GM19438 (cell line): ENCODE measurements at regions not wholly inside any gene's neighbourhood (a gene's known extent, or its start where the extent isn't known, plus 50 kb on each side); places are given as distances from the start of the nearest gene placed in this dataset.

Experiments used
- ATAC-seq: cut with Tn5 transposase; IDR thresholded peaks from one replicate; pipeline ENCODE4 v1.9.1; 2021; ENCODE audit warnings: low read depth; ENCODE audit not compliant: unreplicated experiment

GRCh38 chr5:2143646-2144353 is 261.1 kb upstream of the IRX4 start:
- ATAC-seq: no peak

DNA sequence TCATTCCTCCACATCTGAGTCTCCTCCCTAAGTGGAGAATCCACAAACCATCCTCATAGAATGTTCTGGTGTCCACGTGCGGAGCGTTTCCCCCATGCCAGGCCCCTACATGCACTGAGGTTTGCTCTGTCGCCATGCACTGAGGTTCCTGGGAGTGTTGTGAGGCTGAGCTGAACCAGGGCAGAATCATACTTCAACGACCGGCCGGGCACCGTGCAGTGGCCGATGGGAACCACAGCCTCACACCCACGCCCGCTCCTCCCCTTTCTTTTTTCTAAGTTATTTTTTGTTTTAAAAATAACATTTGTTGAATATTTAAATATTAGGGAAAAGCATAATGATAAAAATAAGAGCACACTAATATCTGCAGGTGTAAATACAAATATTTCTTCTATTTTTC is 260.4 kb upstream of the IRX4 start:
- ATAC-seq: no peak

DNA sequence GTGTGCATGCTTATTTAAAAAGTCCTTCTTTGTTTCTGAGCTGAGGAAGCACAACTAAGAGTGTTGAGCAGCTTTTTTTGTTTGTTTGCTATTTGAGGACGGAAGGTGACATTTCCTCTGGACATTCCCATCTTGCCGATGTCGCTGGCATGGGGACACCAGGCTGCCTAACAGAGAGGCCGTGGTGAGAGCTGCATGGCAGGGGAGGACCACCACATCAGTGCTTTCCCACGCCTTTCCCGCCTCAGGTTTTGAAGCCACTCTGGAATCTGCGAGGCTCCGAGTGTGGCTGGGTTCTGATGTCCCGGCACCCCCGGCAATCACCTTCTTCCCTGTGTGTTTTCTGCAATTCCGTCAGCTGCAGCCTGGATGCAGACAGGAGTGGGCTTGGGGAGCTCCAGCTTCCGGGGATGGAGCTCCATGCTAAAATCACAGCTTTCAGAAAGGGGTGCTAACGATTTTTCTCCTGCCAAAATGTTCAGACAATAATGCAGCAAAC is 259.8 kb upstream of the IRX4 start:
- ATAC-seq: no peak

- no peak for ATAC-seq
Measured at GRCh38 chr5:2141254-2142000, 258.7 kb upstream of the IRX4 start.

- ATAC-seq: no peak
Measured at GRCh38 chr5:2140501-2141175, 257.9 kb upstream of the IRX4 start.

DNA sequence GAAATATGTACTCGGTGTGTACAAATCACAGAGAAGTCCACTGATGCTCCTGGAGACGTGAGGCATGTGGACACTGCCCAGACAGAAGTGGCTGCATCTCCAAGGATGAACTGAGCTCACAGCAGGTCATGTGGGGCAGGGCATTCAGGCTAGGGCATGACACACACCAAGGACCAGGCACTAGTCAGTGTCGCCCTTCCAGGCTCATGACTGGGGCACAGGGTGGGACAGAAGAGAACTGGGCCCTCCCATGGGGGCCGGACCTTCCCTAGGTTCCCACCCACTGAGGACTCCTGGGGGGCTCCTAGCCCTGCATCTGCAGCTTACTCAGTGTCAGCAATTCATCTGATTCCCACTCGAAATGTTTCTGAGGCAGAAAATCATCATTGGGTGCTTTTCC is 256.8 kb upstream of the IRX4 start:
- no peak for ATAC-seq

DNA sequence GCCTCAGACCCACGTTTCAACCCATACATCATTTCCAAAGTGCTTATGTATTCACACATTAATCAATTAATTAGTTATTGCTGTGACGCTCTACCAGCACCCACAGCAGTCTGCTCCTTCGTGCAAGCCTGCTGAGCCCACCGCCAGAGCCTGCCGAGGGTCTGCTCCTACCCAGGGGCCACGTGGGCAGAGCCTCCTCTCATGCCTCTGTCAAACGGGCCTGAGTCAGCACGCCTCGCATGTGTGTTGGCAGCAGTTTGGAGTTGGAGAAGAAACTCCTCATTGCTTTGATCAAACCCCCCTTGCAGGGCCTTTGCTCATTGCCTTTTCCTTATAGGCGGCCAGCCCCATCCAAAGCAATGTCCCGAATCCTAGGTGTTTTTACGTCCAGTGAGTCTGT is 256.2 kb upstream of the IRX4 start:
- no peak for ATAC-seq

- no peak for ATAC-seq
Measured at GRCh38 chr5:2137444-2138050, 254.8 kb upstream of the IRX4 start.

DNA sequence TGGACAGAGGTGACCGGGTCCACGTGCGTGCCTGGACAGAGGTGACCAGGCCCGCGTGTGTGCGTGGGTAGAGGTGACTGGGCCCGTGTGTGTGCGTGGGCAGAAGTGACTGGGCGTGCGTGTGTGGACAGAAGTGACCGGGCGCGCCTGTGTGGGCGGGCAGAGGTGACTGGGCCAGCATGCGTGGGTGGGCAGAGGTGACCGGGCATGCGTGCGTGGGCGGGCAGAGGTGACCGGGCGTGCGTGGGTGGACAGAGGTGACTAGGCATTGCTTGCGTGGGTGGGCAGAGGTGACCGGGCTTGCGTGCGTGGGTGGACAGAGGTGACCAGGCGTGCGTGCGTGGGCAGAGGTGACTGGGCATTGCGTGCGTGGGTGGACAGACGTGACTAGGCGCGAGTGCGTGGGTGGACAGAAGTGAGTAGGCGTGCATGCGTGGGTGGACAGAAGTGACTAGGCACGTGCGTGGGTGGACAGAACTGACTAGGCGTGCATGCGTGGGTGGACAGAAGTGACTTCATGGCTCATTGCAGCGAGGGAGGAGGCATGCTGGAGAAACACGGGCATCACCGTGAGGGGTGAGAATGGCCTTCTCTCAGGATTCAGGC is 254.1 kb upstream of the IRX4 start:
- ATAC-seq: no peak

GRCh38 chr5:2135833-2136232 is 253.1 kb upstream of the IRX4 start:
- no peak for ATAC-seq

DNA sequence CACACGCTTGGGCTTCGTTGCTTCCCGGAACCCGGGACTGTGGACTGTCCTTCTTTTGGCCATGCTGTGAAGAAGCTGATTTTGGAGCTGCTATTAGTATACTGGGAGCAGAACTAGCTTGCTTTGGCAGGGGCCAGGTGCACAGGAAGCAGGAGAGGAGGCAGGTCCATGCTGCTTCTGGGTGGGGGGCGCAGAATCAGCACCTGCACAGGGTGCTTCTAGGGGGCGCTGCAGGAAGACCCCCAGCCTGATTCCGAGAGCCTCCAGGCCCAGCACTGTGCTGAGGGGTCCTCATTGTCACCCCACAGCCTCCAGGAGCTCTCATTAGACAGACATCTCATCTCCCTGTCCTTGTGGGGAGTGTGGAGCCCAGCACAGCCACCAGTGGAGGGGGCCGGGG is 252.6 kb upstream of the IRX4 start:
- no peak for ATAC-seq

GRCh38 chr5:2134543-2135292 is 252.0 kb upstream of the IRX4 start:
- ATAC-seq: no peak

GRCh38 chr5:2133936-2134335 is 251.2 kb upstream of the IRX4 start:
- no peak for ATAC-seq

GRCh38 chr5:2133080-2133479 is 250.4 kb upstream of the IRX4 start:
- no peak for ATAC-seq

GRCh38 chr5:2132497-2132847 is 249.7 kb upstream of the IRX4 start:
- no peak for ATAC-seq

DNA sequence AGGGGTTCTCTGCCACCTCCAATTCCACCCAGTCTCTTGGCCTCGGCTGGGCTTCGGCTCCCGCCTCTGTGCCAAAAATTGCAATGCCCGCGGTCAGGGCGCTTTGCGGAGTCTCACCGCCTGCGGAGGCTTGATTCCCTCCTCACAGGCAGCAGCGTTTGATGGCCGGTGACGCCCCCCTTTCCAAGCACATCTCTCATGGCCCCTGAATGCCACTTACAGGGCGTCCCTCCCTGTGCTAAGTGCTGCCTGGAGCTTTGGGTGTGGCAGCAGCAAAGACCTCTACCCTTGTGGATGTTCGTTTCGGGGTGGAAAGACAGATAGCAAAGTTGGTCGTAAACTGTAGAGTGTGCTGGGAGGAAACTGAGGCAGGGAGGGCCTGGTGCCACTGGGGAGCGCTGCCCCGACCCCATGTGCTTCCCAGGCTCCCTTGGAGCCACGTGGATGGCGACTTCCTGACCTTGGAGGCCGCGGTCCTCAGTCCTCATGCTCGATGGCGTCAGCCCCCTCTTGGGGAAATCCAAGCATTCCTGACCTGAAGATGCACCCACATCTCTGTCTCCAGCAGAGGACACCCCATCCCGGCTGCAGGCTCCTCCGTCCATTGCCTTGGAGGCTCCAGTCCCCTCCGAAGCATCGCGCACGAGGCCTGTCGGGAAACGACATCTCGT is 249.2 kb upstream of the IRX4 start:
- ATAC-seq: no peak

- no peak for ATAC-seq
Measured at GRCh38 chr5:2131196-2131595, 248.5 kb upstream of the IRX4 start.

GRCh38 chr5:2130361-2130760 is 247.6 kb upstream of the IRX4 start:
- ATAC-seq: no peak

GRCh38 chr5:2129568-2130272 is 247.0 kb upstream of the IRX4 start:
- ATAC-seq: no peak
